ENCODE measurements at regions not wholly inside any gene's neighbourhood (a gene's known extent, or its start where the extent isn't known, plus 50 kb on each side); places are given as distances from the start of the nearest gene placed in this dataset.

DNA sequence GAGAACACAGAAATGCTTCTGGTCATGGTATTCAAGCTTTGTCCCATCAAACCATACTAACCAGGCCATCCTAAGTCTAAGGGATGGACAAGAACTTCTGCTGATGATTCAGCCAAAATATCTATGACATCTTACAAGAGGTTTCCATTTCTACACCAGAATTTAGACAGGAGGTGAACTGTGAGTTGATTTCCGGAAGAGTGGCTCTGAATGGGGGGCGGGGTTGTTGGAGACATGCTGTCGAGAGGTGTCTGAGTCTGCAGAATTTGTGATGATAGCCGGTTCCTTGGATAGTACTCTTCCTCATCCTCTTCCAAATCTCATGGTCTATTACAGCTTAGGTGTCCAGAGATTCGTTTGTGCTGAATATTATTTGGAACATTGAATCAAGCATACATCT lies 408.7 kb upstream of the TCF4 start:
- TF ChIP-seq POLR2A (IDR thresholded peaks at IDR 0.05; ENCODE audit: control extremely low read depth in 1 of 2, low read depth in 2 of 2, low read length in 2 of 2) (no peak), FOSL1 (IDR thresholded peaks at IDR 0.05; ENCODE audit: insufficient read depth, low read depth, low read length) (no peak), RAD21 (IDR thresholded peaks at IDR 0.05 in 1 of 2, conservative IDR thresholded peaks at IDR 0.05 in 1 of 2; ENCODE audit: low read depth in 2 of 2, low read length in 2 of 2) (no peak), RXRA (IDR thresholded peaks at IDR 0.05; ENCODE audit: insufficient read depth, low read depth, low read length) (no peak), EZH2 (IDR thresholded peaks at IDR 0.05; ENCODE audit: low read depth, low read length, severe bottlenecking) (no peak), JUN (IDR thresholded peaks at IDR 0.05; ENCODE audit: low read depth, low read length) (no peak), SIN3A (conservative IDR thresholded peaks at IDR 0.05 in 1 of 2, IDR thresholded peaks at IDR 0.05 in 1 of 2; ENCODE audit: low read depth in 1 of 2, low read length in 2 of 2) (no peak), POLR2AphosphoS5 (IDR thresholded peaks at IDR 0.05; ENCODE audit: low read depth, low read length) (no peak), NRF1 (IDR thresholded peaks at IDR 0.05; ENCODE audit: low read depth, low read length) (no peak), SIX5 (IDR thresholded peaks at IDR 0.05; ENCODE audit: low read depth, low read length) (no peak)
- TF ChIP-seq, protein P1, sequence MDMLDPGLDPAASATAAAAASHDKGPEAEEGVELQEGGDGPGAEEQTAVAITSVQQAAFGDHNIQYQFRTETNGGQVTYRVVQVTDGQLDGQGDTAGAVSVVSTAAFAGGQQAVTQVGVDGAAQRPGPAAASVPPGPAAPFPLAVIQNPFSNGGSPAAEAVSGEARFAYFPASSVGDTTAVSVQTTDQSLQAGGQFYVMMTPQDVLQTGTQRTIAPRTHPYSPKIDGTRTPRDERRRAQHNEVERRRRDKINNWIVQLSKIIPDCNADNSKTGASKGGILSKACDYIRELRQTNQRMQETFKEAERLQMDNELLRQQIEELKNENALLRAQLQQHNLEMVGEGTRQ (IDR thresholded peaks at IDR 0.05; ENCODE audit: low read length): no peak
- TF ChIP-seq, protein P2, sequence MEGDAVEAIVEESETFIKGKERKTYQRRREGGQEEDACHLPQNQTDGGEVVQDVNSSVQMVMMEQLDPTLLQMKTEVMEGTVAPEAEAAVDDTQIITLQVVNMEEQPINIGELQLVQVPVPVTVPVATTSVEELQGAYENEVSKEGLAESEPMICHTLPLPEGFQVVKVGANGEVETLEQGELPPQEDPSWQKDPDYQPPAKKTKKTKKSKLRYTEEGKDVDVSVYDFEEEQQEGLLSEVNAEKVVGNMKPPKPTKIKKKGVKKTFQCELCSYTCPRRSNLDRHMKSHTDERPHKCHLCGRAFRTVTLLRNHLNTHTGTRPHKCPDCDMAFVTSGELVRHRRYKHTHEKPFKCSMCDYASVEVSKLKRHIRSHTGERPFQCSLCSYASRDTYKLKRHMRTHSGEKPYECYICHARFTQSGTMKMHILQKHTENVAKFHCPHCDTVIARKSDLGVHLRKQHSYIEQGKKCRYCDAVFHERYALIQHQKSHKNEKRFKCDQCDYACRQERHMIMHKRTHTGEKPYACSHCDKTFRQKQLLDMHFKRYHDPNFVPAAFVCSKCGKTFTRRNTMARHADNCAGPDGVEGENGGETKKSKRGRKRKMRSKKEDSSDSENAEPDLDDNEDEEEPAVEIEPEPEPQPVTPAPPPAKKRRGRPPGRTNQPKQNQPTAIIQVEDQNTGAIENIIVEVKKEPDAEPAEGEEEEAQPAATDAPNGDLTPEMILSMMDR (IDR thresholded peaks at IDR 0.05; ENCODE audit: control extremely low read depth in 1 of 3, insufficient read depth in 1 of 3, low read depth in 1 of 3, low read length in 3 of 3): no peak
- TF ChIP-seq, protein P3, sequence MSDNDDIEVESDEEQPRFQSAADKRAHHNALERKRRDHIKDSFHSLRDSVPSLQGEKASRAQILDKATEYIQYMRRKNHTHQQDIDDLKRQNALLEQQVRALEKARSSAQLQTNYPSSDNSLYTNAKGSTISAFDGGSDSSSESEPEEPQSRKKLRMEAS (IDR thresholded peaks at IDR 0.05): no peak

Measured in H1 (cell line).